Stimulated activated CD8-positive, alpha-beta memory T cell treated with anti-CD3 and anti-CD28 coated beads, Interleukin-4, amount 100 ng/mL, for 1 hour (primary cell): ENCODE measurements at regions not wholly inside any gene's neighbourhood (a gene's known extent, or its start where the extent isn't known, plus 50 kb on each side); places are given as distances from the start of the nearest gene placed in this dataset.
"Not testable (repeated sequence)": the region's sequence is repeated elsewhere in the genome, so short reads cannot be mapped to it uniquely, and the experiment has no call there.

Source experiments
- DNase-seq, 2 donors: peaks; one replicate each; pipeline ENCODE4 v3.0.0-alpha.2; 2020; ENCODE audit warnings: low read depth in 2 of 2, low spot score in 1 of 2

DNA sequence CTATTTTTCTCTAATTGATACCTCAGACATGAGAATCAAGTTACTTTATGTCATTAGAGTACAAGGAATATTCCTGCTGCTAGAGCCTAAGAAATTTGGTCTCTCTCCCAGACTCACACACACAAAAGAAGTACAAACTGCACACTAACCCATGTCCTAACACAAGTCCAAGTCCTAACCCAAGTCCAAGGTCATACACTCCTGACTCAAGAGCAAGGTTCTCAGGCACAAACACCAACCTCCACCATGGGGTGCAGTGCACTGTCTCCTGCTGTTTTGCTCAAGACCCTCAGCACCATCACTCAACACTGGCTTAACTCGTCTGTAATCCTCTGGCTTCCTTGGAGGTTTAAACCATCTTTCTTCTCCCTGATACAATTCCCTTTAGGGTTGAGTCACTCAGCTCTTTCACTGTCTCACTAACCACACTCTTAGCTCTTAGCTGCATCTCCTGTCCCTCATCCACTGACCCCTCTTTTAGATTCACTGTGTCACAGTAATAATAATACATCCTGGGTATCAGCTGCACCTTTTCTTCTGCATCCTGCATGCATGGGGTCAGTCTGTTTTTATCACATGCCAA lies 129.8 kb downstream of the BCL2L11 start:
- no peak for DNase-seq

GRCh38 chr2:111251711-111252110 lies 131.0 kb downstream of the BCL2L11 start:
- DNase-seq, result no peak

- no peak for DNase-seq
Measured at GRCh38 chr2:111252436-111252835, 131.7 kb downstream of the BCL2L11 start.

GRCh38 chr2:111254916-111255315 lies 134.2 kb downstream of the BCL2L11 start:
- not testable (repeated sequence) for DNase-seq

GRCh38 chr2:111256628-111257027 lies 135.9 kb downstream of the BCL2L11 start:
- DNase-seq, result not testable (repeated sequence)

GRCh38 chr2:111257607-111258006 lies 136.9 kb downstream of the BCL2L11 start:
- not testable (repeated sequence) for DNase-seq

DNA sequence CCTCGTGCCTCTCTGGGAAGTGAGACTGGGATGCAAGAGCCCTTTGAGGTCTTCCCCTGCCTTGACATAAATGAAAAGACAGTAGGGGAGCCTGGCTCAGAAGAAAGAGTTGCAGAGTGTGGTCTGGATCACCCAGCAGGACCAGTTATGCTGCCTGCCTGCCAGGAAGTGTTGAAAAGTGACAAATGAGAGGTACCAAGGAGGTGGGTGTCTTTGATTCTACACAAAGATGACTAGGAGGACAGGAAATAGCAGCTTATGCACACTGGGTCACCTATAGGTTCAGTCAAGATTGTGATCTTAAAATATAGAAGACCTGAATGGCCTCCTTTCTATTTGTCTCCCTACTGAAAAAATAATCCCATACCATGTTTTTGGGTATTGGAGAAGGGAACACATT lies 137.6 kb downstream of the BCL2L11 start:
- DNase-seq, result not testable (repeated sequence)

DNA sequence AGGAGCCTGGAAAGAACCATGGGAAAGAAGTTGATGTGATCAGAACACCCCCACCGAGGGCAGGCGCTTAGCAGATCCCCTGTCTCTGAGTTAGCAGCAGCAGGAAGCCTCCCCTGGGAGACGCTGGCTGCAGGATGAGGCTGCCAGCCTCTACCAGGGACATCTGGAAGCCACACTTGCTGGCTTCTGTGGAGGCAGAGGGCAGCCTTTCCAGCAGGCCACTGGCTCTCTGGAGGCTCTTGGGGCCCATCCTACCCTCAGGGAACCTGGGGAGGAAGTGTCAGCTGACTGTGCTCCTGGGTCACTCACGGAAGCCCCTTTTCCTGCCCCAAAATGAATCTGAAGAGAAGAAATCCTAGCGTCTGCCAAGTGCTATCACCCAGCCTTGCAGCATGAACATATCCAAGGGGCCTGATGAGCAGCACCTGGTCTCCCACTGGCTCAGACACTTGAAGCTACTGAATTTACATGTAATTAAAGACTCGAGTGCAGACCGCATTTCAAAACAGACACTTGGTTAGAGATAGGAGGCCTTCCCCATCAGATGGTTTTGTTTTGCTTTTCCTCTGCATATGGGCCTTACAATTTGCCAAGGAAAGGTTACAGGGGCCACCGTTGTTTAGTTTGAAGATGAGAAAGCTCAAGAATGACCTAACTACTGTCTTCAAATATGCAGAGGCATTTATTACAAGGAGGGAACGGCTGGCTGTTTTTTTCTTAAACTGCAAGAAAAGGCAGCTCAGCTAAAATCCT lies 142.1 kb downstream of the BCL2L11 start:
- not testable (repeated sequence) for DNase-seq

- DNase-seq, result not testable (repeated sequence)
Measured at GRCh38 chr2:111263380-111264017, 142.8 kb downstream of the BCL2L11 start.

DNA sequence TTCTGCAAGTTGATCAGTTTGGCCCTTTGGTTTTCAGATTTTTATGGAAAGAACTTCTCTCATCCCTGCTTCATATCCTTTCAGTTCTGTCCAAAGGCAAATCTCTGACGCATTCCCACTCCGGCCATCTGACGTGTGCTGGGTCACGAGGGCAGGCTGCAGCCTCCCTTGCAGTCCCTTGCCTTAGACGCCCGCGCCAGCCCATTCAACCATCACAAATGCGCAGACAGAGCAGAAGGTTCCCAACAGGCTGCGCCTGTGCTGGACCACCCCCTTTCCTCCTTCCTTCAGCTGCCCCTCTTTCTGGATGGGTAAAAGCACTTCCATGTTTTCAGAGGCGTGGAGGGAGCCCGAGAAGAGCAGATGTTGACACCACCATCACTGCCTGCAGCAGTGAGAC lies 144.2 kb downstream of the BCL2L11 start:
- DNase-seq, result not testable (repeated sequence)

DNA sequence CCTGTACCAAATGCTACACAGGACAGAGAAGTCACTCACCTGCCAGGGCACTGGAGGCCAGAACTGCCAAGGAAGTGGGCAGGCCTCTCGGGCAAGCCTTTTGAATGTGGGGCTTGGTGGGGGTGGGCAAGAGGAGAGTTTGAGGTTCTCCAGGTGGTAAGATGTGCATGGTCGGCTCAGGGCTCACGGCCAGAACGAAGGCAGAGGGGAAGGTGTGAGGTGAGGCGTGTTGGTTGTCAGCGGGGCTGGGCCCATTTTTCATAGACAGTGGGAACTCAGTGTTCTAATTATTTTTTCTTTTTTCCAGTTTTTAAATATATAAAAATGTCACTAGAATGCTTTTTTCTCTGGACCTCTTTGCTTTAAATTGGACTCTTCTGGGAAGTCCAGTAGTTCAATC lies 145.8 kb downstream of the BCL2L11 start:
- DNase-seq, result not testable (repeated sequence)

DNA sequence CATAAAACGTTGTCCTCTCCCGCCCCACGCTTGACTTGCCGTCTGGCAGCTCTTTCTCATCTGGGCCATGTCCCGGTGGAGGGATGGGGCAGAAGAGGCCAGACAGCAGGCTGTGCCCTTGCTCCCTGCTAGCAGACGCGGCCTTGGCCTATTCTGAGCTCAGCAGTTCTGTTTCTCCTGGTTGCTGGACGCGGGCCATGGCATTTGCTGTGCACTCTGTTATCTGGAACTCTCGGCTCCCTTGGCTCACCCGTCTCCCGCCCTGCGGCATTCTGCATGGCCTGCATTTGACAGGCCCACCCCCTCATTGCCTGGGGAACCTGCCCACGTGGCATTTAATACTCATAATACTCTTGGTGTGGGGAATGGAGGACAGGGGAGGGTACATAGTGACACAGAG lies 146.3 kb downstream of the BCL2L11 start:
- DNase-seq, result not testable (repeated sequence)

GRCh38 chr2:111269761-111270323 lies 149.1 kb downstream of the BCL2L11 start:
- not testable (repeated sequence) for DNase-seq

DNA sequence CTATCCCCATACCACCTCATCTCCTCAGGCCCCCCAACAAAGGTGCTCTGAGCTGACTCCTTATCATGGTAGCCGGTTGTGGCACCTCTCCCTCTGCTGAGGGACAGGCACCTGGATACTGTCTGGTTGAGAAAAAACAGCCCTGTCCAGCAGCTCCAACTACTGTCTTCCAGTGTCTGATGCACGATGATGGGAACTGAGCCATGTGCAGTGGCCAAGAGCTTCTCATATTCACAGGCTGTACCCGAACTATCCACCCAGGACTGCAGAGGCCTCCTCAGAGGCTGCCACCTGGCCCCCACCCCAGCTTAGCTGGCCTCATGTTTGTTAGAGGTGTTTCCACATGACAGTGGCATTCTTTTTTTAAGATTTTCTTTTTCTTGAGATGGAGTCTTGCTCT lies 149.9 kb downstream of the BCL2L11 start:
- not testable (repeated sequence) for DNase-seq

DNA sequence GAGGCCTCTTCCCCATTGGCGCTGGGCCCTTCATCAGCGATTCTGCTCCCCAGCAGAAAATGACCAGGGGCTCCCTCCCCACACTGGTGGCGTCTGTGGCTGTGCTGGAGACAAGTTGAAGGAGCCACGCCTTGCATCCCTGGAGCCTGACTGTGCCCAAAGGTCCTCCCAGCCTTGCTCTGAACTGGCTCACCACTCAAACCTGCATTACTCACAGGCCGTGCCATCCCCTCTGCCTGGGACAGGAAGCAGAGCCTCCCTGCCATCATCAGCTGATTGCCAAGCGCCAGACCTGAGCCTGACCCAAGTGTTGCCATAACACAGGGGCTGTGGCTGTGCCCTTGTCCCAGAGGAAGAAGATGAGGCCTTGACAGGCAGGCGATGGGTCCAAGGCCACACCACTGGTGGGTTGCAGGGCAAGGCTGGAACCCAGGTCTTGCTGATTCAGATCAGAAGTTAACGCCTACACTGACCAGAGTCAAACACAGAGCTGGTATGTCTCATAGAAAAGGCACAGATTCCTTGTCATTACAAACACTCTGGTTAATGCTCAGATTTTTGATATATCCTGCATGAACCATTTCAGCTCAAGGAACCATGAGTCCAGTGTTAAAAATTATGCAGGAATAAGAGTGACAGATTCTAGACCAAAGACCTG lies 151.1 kb downstream of the BCL2L11 start:
- DNase-seq, result not testable (repeated sequence)

DNA sequence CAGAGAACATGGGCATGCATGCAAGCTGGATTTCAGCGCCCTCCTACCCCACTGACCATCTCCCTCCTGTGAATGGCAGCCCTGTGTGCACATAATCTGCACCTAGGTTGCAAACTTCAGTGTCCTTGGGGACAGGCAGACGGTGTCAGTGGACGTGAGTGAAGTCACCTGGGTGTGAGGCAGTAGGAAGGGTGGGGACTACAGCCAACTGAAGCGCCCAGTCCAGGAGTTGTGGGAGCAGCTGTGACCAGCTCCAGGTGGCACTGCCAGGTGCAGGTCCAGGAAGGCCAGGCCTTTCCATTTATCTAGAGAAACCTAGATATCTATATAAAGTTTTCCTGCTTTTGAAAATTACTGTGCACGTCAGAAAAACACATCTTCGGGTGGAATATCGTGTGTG lies 152.3 kb downstream of the BCL2L11 start:
- not testable (repeated sequence) for DNase-seq

DNA sequence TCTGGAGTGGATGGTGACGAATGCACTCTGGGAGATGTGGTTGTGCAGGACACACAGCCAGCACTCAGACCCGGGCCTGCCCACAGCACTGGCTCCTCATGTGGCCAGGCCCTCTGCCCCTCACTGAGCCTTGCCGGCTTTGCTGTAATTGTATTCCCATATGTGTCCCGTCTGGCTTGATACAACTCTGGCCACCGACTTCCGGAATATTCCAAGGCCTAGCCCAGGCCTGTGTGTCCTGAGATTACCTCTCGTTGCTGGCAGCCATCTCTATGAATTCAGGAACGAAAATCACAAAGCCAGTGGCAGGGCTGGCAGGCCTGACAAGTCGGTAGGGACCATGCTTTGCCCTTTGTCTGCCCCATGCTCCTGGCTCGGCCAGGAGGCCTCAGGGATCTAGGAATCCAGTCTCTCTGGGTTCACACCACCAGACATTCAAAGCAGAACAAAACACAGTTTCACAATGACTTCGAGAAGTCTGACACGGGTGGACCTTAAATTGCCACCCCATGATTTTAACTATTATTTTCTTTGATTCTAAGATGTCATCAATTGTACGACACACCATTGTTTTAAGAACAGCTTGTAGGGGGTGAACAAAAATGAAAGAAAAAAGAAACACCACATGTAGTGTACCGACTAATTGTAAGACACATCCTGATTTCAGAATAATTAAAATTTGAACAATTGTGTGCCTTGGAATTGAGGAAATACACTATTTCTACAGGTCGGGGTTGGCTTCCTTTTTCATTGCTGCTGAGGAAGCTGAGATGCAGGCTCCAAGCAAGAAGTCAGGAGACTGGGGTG lies 154.5 kb downstream of the BCL2L11 start:
- not testable (repeated sequence) for DNase-seq

- not testable (repeated sequence) for DNase-seq
Measured at GRCh38 chr2:111275854-111276171, 155.1 kb downstream of the BCL2L11 start.

GRCh38 chr2:111278133-111278532 lies 157.4 kb downstream of the BCL2L11 start:
- not testable (repeated sequence) for DNase-seq

GRCh38 chr2:111280709-111281286 lies 160.1 kb downstream of the BCL2L11 start:
- DNase-seq, result not testable (repeated sequence)
